Activated CD4-positive, CD25-positive, alpha-beta regulatory T cell treated with anti-CD3 and anti-CD28 coated beads, Interleukin-2, amount 50 U/mL, for 72 hours (primary cell): ENCODE measurements at regions not wholly inside any gene's neighbourhood (a gene's known extent, or its start where the extent isn't known, plus 50 kb on each side); places are given as distances from the start of the nearest gene placed in this dataset.
A peak's percentile ranks its signal among the peaks of the same experiment; 100 is the strongest.
"Not testable (repeated sequence)": the region's sequence is repeated elsewhere in the genome, so short reads cannot be mapped to it uniquely, and the experiment has no call there.

Source experiments
- DNase-seq: peaks from one replicate; pipeline ENCODE4 v3.0.0; 2021

DNA sequence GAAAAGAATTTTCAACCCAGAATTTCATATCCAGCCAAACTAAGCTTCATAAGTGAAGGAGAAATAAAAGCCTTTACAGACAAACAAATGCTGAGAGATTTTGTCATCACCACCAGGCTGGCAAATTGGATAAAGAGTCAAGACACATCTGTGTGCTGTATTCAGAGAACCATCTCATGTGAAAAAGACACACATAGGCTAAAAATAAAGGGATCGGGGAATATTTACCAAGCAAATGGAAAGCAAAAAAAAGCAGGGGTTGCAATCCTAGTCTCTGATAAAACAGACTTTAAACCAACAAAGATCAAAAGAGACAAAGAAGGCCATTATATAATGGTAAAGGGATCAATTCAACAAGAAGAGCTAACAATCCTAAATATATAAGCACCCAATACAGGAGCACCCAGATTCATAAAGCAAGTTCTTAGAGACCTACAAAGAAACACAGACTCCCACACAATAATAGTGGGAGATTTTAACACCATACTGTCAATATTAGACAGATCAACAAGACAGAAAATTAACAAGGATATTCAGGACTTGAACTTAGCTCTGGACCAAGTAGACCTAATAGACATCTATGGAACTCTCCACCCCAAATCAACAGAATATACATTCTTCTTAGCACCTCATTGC, 55.9 kb upstream of the ACSM6 start:
- DNase-seq = not testable (repeated sequence)

DNA sequence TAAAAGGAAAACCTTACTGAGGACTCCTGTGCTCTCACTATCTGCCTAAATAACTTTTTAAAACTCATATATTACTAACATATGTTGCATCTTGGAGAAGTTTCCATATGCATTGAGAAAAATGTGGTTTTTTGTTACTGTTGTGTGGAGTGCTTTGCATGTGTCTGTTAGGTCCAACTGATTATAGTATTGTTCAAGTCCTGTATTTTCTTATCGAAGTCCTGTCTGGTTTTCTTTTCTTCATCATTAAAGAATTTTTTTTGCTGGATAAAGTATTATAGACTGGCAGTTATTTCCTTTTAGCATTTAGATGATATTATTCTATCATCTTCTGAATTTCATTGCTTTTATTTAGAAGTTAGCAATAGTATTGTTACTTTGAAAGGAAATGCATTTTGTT, 59.5 kb upstream of the ACSM6 start:
- no peak for DNase-seq

DNA sequence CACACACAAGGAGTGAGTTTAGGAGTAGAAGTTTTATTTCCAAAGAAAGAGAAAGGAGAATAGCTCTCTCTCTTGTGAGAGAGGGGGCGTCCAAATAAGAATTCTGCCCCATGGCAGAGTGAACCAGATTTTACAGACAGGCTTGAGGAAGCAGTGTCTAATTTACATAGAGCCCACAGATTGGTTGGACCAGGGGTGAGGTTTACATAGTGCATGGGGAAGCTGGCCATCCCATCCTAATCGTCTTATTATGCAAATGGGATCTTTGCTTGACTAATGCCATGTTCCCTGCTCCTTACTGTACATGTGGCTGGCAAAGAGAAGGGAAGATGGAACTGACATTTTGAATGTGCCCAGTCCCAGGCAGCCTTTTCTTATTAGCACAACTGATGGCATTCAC, 60.0 kb upstream of the ACSM6 start:
- no peak for DNase-seq

DNA sequence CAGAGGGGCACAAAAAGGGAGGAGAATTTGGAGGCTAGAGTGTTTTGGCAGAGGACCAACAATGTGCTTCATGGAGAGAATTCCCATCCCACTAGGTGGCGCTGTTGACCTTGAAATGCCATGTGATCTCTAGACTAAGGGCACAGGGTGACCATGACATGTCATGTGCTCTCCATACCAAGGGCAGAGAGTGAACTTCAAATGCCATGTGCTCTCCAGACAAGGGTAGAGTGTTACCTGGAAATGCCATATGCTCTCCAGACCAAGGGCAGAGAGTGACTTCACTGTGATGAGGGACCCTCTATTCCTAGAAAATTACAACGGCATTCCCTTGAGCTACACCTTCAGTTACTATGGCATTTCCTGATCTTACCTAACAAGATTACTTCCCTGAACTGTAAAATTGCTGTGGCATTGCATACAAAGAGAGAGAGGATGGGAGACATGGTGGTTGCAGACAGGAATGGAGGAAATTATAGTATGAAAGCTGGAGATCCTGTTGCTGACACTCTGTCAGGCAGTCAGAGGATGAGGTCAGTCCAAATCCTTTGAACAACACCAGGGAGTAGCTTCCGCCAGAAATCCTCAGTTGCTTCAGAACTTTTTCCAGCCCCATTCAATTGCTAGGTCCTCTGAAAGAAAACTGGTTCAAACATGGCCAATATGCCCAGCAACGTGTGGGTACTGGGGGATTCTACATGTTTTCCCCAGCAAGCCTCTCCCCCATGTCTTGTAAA, 60.9 kb upstream of the ACSM6 start:
- peak; percentile 71 for DNase-seq

DNA sequence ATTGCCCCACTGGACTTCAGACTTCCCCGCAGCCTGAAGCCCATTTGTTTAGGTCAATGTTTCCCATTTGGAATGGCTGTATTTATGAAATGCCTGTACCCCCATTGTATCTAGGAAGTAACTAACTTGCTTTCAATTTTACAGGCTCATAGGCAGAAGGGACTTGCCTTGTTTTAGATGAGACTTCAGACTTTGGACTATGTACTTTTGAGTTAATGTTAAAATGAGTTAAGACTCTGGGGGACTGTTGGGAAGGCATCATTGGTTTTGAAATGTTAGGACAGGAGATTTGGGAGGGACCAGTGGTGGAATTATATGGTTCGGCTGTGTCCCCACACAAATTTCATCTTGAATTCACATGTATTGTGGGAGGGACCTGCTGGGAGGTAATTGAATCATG, 61.1 kb upstream of the CYP2C8 start:
- not testable (repeated sequence) for DNase-seq

DNA sequence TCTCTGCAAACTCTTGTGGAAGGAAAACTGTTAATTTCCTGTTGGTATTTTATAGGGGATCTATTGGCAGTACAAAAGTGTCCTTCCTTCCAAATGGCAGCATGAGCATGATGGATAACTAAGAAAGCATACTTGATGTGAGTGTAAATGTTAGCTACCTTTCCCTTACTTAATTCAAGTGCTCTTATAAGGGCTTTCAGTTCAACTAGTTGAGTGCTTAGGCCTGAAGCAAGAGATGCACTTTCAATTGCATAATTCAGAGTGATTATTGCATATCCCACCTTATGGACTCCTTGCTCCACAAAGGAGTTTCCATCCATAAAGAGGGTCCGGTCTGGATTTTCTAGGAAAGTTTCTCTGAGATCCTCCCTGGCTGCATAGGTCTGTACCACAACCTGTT, 56.3 kb upstream of the CYP2C8 start:
- DNase-seq = no peak

DNA sequence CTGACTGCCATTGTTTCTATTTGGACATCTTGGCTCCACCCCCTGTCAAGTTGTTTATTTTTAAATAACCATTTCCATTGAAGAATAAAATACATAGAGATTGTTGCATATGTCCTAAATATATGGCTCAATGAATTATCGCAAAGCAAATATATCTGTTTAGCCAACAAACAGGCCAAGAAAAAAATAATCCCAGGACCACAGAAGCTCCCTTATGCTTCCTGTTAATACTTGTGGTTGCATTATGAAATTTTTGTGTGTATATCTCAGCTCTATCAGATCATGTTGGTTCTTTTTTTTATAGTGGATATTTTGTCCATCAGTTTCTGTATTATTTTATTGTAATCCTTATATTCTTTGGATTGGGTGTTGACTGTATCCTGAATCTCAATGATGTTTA, 53.4 kb upstream of the CYP2C8 start:
- no peak for DNase-seq

DNA sequence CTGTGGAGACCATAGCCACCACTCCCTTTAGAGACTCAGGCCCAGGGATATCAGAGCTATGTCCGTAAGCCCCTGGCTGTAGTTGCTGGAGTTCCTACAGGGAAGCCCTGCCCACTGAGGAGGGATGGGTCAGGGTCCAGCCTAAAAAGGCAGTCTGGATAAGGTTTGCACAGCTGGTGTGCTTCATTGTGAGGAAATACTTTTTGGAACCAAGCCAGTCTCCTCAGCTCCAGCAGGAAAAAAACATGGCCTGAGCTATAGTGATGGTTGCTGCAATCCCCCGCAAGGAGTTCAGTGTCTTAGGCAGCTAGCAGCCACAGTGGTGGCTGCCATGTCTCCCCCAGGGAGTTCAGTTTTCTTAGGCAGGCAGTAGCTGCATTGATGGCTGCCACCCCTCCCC, 52.6 kb upstream of the CYP2C8 start:
- no peak for DNase-seq
